ENCODE measurements at regions not wholly inside any gene's neighbourhood (a gene's known extent, or its start where the extent isn't known, plus 50 kb on each side); places are given as distances from the start of the nearest gene placed in this dataset.

DNA sequence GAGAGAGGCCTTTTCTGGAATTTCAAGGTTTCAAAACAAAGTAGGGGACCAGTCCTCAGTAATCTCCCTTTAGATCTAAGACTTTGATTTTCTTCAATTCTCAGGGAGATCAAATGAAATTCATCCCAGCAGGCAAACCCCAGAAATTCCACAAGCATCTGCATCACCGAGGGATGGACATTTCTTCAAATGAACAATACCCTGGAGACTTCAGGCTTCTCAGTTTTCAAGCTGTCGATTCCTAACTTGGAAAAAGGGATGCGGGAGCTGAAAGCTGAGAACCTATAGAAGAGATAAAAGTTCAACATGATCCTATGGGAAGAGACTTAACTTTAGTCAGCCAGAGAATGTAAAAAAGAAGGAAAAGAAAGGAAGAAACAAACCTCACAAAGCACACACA lies 296.9 kb upstream of the CDH5 start:
- Histone ChIP-seq H3K27me3 (ENCODE audit: control insufficient read depth, insufficient read depth, low read length) (no peaks in the 10 kb centered on the region), H3K4me3 (ENCODE audit: low read depth, low read length) (no peak overlapping the region), H3K36me3 (ENCODE audit: control insufficient read depth, insufficient read depth, low read length) (no peaks in the 10 kb centered on the region)
- TF ChIP-seq, protein P1, sequence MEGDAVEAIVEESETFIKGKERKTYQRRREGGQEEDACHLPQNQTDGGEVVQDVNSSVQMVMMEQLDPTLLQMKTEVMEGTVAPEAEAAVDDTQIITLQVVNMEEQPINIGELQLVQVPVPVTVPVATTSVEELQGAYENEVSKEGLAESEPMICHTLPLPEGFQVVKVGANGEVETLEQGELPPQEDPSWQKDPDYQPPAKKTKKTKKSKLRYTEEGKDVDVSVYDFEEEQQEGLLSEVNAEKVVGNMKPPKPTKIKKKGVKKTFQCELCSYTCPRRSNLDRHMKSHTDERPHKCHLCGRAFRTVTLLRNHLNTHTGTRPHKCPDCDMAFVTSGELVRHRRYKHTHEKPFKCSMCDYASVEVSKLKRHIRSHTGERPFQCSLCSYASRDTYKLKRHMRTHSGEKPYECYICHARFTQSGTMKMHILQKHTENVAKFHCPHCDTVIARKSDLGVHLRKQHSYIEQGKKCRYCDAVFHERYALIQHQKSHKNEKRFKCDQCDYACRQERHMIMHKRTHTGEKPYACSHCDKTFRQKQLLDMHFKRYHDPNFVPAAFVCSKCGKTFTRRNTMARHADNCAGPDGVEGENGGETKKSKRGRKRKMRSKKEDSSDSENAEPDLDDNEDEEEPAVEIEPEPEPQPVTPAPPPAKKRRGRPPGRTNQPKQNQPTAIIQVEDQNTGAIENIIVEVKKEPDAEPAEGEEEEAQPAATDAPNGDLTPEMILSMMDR (IDR thresholded peaks at IDR 0.05; ENCODE audit: insufficient read depth, low read length, severe bottlenecking): no peak
- DNase-seq (ENCODE audit: low read depth) (no peak), FAIRE-seq (no peak)

DNA sequence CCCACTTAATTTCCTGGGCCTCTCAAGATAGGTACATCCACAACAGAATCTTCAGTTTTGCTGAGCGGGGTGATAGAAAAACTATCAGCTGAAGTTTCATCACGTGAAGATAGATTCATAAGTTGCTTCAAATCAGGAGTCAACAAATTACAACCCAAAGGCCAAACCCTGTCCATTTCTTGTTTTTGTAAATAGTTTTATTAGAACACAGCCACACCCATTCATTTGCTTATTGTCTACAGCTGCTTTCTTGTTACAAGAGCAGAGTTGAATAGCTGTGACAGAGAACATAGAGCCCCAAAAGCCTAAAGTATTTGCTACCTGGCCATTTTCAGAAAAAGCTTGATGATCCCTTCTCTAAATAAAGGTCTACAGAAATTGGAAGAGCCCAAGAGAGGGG lies 300.1 kb upstream of the CDH5 start:
- H3K4me3 ChIP-seq (ENCODE audit: low read depth, low read length): no peak overlapping the region
- FAIRE-seq (no peak), DNase-seq (ENCODE audit: low read depth) (no peak)
- H3K27me3 ChIP-seq (ENCODE audit: control insufficient read depth, insufficient read depth, low read length): no peaks in the 10 kb centered on the region
- TF ChIP-seq, protein P1 (IDR thresholded peaks at IDR 0.05; ENCODE audit: insufficient read depth, low read length, severe bottlenecking): no peak
- H3K36me3 ChIP-seq (ENCODE audit: control insufficient read depth, insufficient read depth, low read length): no peaks in the 10 kb centered on the region

DNA sequence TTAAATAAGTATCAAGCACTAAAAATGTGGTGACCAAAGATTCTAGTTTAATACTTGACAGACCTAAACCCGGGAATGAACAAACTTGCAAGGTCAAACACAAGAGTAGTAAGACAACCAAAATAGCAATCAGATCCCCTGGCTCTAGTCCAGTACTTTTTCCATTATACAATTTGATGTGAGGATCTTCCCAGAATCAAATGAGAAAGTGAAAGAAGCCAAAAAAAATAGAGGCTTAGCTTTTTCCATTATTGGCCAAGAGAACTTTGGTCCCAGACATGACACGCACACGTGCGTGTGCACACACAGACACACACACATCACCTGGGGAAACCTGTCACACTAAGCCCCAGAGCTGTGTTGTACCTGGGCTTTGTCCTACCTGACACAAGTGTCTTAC lies 300.6 kb upstream of the CDH5 start:
- no peak for DNase-seq (ENCODE audit: low read depth)
- Histone ChIP-seq H3K27me3 (ENCODE audit: control insufficient read depth, insufficient read depth, low read length) (no peaks in the 10 kb centered on the region), H3K36me3 (ENCODE audit: control insufficient read depth, insufficient read depth, low read length) (no peaks in the 10 kb centered on the region), H3K4me3 (ENCODE audit: low read depth, low read length) (no peak overlapping the region)
- TF ChIP-seq, protein P1 (IDR thresholded peaks at IDR 0.05; ENCODE audit: insufficient read depth, low read length, severe bottlenecking): no peak
- no peak for FAIRE-seq

DNA sequence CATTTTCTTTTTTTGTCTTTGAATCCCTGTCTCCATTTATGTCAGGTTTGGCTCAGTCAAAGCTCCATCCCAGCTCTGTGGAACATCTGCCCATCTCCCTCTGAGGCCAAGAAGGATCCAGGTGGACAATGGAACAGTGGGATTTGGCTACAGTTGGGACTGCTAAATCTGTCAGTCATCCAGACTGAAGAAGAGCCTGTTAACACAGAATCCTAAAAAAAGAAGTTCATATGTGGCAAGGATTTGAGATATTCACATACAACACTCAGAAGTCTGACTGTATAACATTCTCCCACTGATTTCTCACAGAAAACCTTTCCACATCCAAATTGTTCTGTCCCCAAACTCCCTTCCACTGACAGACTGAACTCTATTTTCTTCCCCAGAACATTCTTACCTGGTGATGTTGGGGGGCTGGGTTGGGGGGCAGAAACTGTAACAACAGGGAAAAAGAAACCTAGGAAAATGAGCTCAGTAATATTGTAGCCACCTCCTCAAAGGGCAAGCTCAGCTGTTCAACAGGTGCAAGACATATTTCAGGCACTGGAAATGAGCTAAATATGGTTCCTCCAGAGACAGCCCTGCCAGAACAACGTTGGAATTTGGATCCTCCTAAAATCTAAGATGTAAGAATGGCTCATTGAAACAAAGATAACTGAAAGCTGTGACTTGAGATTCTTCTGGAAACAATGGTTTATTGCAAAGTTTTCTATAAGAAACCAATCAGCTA lies 301.5 kb upstream of the CDH5 start:
- Histone ChIP-seq H3K4me3 (ENCODE audit: low read depth, low read length) (no peak overlapping the region), H3K27me3 (ENCODE audit: control insufficient read depth, insufficient read depth, low read length) (no peaks in the 10 kb centered on the region), H3K36me3 (ENCODE audit: control insufficient read depth, insufficient read depth, low read length) (no peaks in the 10 kb centered on the region)
- DNase-seq (ENCODE audit: low read depth): no peak
- TF ChIP-seq, protein P1 (IDR thresholded peaks at IDR 0.05; ENCODE audit: insufficient read depth, low read length, severe bottlenecking): no peak
- no peak for FAIRE-seq

DNA sequence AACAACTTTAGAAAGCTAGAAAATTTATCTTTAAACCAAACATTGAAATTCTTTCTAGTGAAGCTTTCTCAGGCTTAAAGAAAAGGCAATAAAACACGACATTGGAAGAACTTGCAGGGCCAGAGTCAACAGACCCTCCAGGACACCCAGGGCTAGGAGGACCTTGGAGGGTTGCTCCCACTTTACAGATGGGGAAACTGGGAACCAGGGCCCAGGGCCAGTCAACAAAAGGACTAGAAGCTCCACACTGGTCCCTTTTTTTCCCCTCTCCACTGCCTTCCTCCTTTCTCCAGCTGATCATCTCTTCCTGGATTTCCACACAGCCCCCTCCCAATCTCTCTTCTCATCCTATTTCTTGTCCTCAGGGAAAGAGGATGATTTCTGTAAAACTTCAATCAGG lies 307.7 kb upstream of the CDH5 start:
- TF ChIP-seq, protein P1 (IDR thresholded peaks at IDR 0.05; ENCODE audit: insufficient read depth, low read length, severe bottlenecking): no peak
- FAIRE-seq: no peak
- H3K4me3 ChIP-seq (ENCODE audit: low read depth, low read length): no peak overlapping the region
- no peak for DNase-seq (ENCODE audit: low read depth)
- H3K27me3 ChIP-seq (ENCODE audit: control insufficient read depth, insufficient read depth, low read length): no peaks in the 10 kb centered on the region
- no peaks in the 10 kb centered on the region for H3K36me3 ChIP-seq (ENCODE audit: control insufficient read depth, insufficient read depth, low read length)

DNA sequence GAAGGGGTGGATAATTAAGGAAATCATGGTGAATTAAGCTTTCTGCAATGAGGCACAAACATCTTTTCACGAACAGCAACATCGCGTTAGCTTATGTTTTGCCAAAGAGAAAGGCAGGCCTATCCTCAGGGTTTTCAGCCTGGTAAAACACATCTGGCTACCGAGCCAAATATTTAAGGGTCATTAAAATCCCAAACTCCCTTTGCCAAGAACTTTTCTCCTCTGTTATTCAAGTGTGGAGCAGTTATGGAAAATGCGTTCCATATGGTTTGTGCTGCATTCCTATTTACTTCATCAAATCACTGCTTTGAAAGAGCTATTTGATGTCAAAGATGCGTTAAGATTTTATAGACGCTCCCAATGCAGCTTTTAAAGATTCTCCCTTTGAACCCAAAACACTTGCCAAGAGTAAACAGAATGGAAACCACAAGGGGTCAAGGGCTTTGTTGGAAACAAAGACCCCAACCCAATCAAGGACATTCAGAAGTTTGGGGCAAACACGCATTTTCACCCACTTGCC lies 308.3 kb upstream of the CDH5 start:
- TF ChIP-seq, protein P1 (IDR thresholded peaks at IDR 0.05; ENCODE audit: insufficient read depth, low read length, severe bottlenecking): no peak
- Histone ChIP-seq H3K27me3 (ENCODE audit: control insufficient read depth, insufficient read depth, low read length) (no peaks in the 10 kb centered on the region), H3K4me3 (ENCODE audit: low read depth, low read length) (no peak overlapping the region), H3K36me3 (ENCODE audit: control insufficient read depth, insufficient read depth, low read length) (no peaks in the 10 kb centered on the region)
- DNase-seq (ENCODE audit: low read depth) (no peak), FAIRE-seq (peak; percentile 32)

Measured in bronchial epithelial cell (primary cell).